Keratinocyte (primary cell): ENCODE measurements at regions not wholly inside any gene's neighbourhood (a gene's known extent, or its start where the extent isn't known, plus 50 kb on each side); places are given as distances from the start of the nearest gene placed in this dataset.

Experiments
- DNase-seq: peaks from one replicate; pipeline ENCODE4 v3.0.0-alpha.2; 2011; ENCODE audit warnings: low read depth, missing footprints, low spot score
- FAIRE-seq: peaks from 2 replicates; lab custom pipeline; 2011; peaks lifted over from hg19 to GRCh38; lab: Jason Lieb, UNC
- H2AFZ ChIP-seq: 2 replicates; pipeline ENCODE4 v1.6.0; 2012; ENCODE audit warnings: low read length, control low read depth, inconsistent platforms; ENCODE audit not compliant: control insufficient read depth
- H3K27ac ChIP-seq: 2 replicates; pipeline ENCODE4 v1.5.1; 2011; ENCODE audit warnings: low read length; ENCODE audit not compliant: control insufficient read depth, insufficient read depth
- H3K27me3 ChIP-seq: 3 replicates; pipeline ENCODE4 v1.6.0; 2011; ENCODE audit warnings: low read length; ENCODE audit not compliant: control insufficient read depth, insufficient read depth; ENCODE audit errors: extremely low read depth
- H3K36me3 ChIP-seq, 2 experiments: 2 replicates in 1 of 2; 3 replicates in 1 of 2; pipeline ENCODE4 v1.5.1; 2011; ENCODE audit warnings: low read length in 2 of 2, mild to moderate bottlenecking in 1 of 2; ENCODE audit not compliant: control insufficient read depth in 2 of 2, insufficient read depth in 2 of 2; ENCODE audit errors: extremely low read depth in 1 of 2
- H3K4me1 ChIP-seq: 3 replicates; pipeline ENCODE4 v1.5.1; 2011; ENCODE audit warnings: low read length; ENCODE audit not compliant: control insufficient read depth, insufficient read depth; ENCODE audit errors: extremely low read depth
- H3K4me2 ChIP-seq: 3 replicates; pipeline ENCODE4 v1.6.0; 2011; ENCODE audit warnings: low read depth, low read length; ENCODE audit not compliant: control insufficient read depth, insufficient read depth; ENCODE audit errors: extremely low read depth
- H3K4me3 ChIP-seq, 3 experiments: fragments of 200-600 bp in 1 of 3; sonication (generic) in 1 of 3; 2 replicates in 2 of 3; 3 replicates in 1 of 3; pipeline ENCODE4 v1.5.1; 2011 to 2016; ENCODE audit warnings: low read length in 3 of 3, mild to moderate bottlenecking in 3 of 3, control low read depth in 2 of 3, inconsistent platforms in 1 of 3, low read depth in 1 of 3, mixed read lengths in 1 of 3, mixed run types in 1 of 3, moderate library complexity in 1 of 3; ENCODE audit not compliant: control insufficient read depth in 2 of 3, insufficient read depth in 2 of 3; ENCODE audit errors: extremely low read depth in 1 of 3
- H3K79me2 ChIP-seq: 2 replicates; pipeline ENCODE4 v1.6.0; 2012; ENCODE audit warnings: low read length; ENCODE audit not compliant: control insufficient read depth, insufficient read depth
- H3K9ac ChIP-seq: 3 replicates; pipeline ENCODE4 v1.6.0; 2011; ENCODE audit warnings: low read length; ENCODE audit not compliant: control insufficient read depth, insufficient read depth; ENCODE audit errors: extremely low read depth
- H3K9me1 ChIP-seq: 3 replicates; pipeline ENCODE4 v1.6.0; 2011; ENCODE audit warnings: low read length; ENCODE audit not compliant: control insufficient read depth, insufficient read depth; ENCODE audit errors: extremely low read depth
- H3K9me3 ChIP-seq: 2 replicates; pipeline ENCODE4 v1.5.1; 2012; ENCODE audit warnings: low read depth, low read length; ENCODE audit not compliant: control insufficient read depth
- H4K20me1 ChIP-seq: 3 replicates; pipeline ENCODE4 v1.6.0; 2011; ENCODE audit warnings: low read length; ENCODE audit not compliant: control insufficient read depth, insufficient read depth; ENCODE audit errors: extremely low read depth
- EZH2 ChIP-seq: IDR thresholded peaks from one replicate; pipeline ENCODE4 v1.6.1; 2012; ENCODE audit warnings: inconsistent platforms, mild to moderate bottlenecking, low read length, moderate library complexity
- dilution Hi-C: fragments of 300-500 bp; cut with MboI; formaldehyde crosslinking; loops from one replicate; pipeline ENCODE4 v1.7.0; 2020; ENCODE audit warnings: low sequenced_read_pairs; ENCODE audit not compliant: extremely low pct_ligation_motif_present
- TF ChIP-seq, protein P1 (sequence below), 3 experiments: IDR thresholded peaks in 1 of 3; conservative IDR thresholded peaks in 1 of 3; optimal IDR thresholded peaks in 1 of 3; 2 replicates in 2 of 3; 3 replicates in 1 of 3; pipeline versions ENCODE3 to v1.5.1; 2011; ENCODE audit warnings: low read length in 3 of 3, mild to moderate bottlenecking in 3 of 3, moderate library complexity in 2 of 3, control low read depth in 1 of 3, inconsistent platforms in 1 of 3; ENCODE audit not compliant: insufficient read depth in 2 of 3; ENCODE audit errors: extremely low read depth in 1 of 3

DNA sequence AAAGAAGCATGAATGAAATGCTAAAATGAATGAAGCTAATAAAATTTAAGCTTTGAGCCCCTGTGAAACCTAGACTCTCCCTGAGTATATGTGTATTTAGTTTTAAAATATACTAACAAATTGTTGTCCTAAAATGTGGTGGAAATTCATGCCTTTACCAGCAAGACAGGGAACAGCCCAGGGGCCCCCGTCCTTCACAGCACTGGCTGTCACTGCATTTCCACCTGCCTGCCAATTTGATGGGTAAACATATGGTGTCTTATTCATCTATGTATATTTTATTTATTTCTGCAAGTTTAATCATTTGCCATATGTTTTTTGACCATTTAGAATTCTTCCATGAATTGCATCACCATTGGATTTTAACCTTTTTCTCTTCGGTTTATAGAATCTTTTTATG, 463.7 kb upstream of the NBEA start:
- no peak for DNase-seq
- H3K79me2 ChIP-seq = no peaks in the 10 kb centered on the region
- TF ChIP-seq, protein P1, sequence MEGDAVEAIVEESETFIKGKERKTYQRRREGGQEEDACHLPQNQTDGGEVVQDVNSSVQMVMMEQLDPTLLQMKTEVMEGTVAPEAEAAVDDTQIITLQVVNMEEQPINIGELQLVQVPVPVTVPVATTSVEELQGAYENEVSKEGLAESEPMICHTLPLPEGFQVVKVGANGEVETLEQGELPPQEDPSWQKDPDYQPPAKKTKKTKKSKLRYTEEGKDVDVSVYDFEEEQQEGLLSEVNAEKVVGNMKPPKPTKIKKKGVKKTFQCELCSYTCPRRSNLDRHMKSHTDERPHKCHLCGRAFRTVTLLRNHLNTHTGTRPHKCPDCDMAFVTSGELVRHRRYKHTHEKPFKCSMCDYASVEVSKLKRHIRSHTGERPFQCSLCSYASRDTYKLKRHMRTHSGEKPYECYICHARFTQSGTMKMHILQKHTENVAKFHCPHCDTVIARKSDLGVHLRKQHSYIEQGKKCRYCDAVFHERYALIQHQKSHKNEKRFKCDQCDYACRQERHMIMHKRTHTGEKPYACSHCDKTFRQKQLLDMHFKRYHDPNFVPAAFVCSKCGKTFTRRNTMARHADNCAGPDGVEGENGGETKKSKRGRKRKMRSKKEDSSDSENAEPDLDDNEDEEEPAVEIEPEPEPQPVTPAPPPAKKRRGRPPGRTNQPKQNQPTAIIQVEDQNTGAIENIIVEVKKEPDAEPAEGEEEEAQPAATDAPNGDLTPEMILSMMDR (optimal IDR thresholded peaks at IDR 0.05 in 1 of 3, IDR thresholded peaks at IDR 0.05 in 1 of 3, conservative IDR thresholded peaks at IDR 0.05 in 1 of 3; ENCODE audit: extremely low read depth in 1 of 3, insufficient read depth in 2 of 3, low read length in 3 of 3) = no peak
- TF ChIP-seq EZH2 = no peak
- H3K27ac ChIP-seq = no peak overlapping the region
- no peaks in the 10 kb centered on the region for H3K4me1 ChIP-seq
- no peaks in the 10 kb centered on the region for H3K36me3 ChIP-seq
- H4K20me1 ChIP-seq = no peaks in the 10 kb centered on the region
- no peak overlapping the region for H3K4me3 ChIP-seq
- H3K27me3 ChIP-seq = no peaks in the 10 kb centered on the region
- no peak overlapping the region for H2AFZ ChIP-seq
- no peaks in the 10 kb centered on the region for H3K9me1 ChIP-seq
- FAIRE-seq = no peak
- no peaks in the 10 kb centered on the region for H3K9me3 ChIP-seq
- no peak overlapping the region for H3K9ac ChIP-seq
- dilution Hi-C loops = no loop called here
- H3K4me2 ChIP-seq = no peak overlapping the region

DNA sequence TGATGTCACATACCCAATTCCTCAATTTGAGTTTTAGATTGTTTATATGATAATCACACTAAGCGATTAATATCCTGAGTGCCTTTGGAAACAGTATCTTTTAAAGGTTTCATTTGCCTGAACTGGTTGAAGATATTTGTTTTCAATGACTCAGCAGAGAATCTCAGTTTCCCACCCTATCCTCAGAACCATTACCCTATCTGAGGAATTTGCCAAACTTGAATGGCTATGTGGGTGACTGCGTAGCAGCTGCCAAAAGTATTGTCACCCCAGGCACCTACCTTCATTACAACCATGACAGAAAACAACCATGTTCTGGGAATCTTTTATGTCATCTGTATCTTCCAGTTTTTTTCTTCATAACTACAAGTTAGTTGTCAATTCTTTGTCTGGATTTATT, 440.1 kb upstream of the NBEA start:
- dilution Hi-C loops = no loop called here
- no peaks in the 10 kb centered on the region for H3K9me1 ChIP-seq
- no peak for DNase-seq

More for the DNA sequence above, 440.1 kb upstream of the NBEA start:
- no peak for FAIRE-seq
- Histone ChIP-seq H3K27ac (no peak overlapping the region), H3K4me2 (no peak overlapping the region), H3K4me3 (no peak overlapping the region), H3K9ac (no peak overlapping the region), H3K4me1 (no peaks in the 10 kb centered on the region), H2AFZ (no peak overlapping the region), H3K27me3 (no peaks in the 10 kb centered on the region), H3K79me2 (no peaks in the 10 kb centered on the region), H4K20me1 (no peaks in the 10 kb centered on the region), H3K36me3 (no peaks in the 10 kb centered on the region), H3K9me3 (no peaks in the 10 kb centered on the region)
- TF ChIP-seq, protein P1 (optimal IDR thresholded peaks at IDR 0.05 in 1 of 3, IDR thresholded peaks at IDR 0.05 in 1 of 3, conservative IDR thresholded peaks at IDR 0.05 in 1 of 3; ENCODE audit: extremely low read depth in 1 of 3, insufficient read depth in 2 of 3, low read length in 3 of 3) = no peak
- TF ChIP-seq EZH2 = no peak
